Esophagus squamous epithelium (tissue), 4 donors: ENCODE measurements at regions not wholly inside any gene's neighbourhood (a gene's known extent, or its start where the extent isn't known, plus 50 kb on each side); places are given as distances from the start of the nearest gene placed in this dataset.

Source experiments
- POLR2A ChIP-seq, 4 donors: fragments of 450-650 bp; IDR thresholded peaks; one replicate each; pipeline ENCODE4 v1.6.1; 2017; ENCODE audit warnings: antibody characterized with exemption in 4 of 4, mild to moderate bottlenecking in 4 of 4, moderate library complexity in 3 of 4
- TF ChIP-seq, protein P1 (sequence below), 6 experiments: fragments of 450-650 bp in 4 of 6; fragments of 200-600 bp in 2 of 6; sonication (generic) in 2 of 6; IDR thresholded peaks; one replicate each; pipeline ENCODE4 v1.5.1; 2016 to 2019; ENCODE audit warnings: antibody characterized with exemption in 6 of 6, mild to moderate bottlenecking in 4 of 6, moderate library complexity in 4 of 6

DNA sequence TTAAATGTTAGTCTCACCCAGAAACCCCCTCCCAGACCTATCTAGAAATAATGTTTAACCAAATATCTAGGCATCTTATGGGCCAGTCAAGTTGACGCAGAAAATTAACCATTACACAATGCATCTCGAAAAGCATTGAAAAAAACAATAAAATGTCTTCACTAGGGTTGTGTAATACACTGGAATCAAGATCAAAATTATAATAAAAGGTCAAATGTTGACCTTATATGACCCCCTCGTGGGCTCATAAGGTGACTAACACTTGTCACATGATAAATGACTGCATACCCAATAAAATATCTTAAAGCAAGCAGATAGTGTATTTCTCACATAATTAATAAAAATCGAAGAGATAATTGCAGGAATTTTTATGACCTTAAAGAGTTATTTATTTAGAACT is 447.9 kb upstream of the DSEL start:
- no peak for TF ChIP-seq POLR2A (IDR thresholded peaks at IDR 0.05)
- TF ChIP-seq, protein P1, sequence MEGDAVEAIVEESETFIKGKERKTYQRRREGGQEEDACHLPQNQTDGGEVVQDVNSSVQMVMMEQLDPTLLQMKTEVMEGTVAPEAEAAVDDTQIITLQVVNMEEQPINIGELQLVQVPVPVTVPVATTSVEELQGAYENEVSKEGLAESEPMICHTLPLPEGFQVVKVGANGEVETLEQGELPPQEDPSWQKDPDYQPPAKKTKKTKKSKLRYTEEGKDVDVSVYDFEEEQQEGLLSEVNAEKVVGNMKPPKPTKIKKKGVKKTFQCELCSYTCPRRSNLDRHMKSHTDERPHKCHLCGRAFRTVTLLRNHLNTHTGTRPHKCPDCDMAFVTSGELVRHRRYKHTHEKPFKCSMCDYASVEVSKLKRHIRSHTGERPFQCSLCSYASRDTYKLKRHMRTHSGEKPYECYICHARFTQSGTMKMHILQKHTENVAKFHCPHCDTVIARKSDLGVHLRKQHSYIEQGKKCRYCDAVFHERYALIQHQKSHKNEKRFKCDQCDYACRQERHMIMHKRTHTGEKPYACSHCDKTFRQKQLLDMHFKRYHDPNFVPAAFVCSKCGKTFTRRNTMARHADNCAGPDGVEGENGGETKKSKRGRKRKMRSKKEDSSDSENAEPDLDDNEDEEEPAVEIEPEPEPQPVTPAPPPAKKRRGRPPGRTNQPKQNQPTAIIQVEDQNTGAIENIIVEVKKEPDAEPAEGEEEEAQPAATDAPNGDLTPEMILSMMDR (IDR thresholded peaks at IDR 0.05) = no peak
